Lower leg skin (tissue), 3 donors: ENCODE measurements at regions not wholly inside any gene's neighbourhood (a gene's known extent, or its start where the extent isn't known, plus 50 kb on each side); places are given as distances from the start of the nearest gene placed in this dataset.

Source experiments
- POLR2A ChIP-seq, 2 donors: fragments of 450-650 bp; IDR thresholded peaks; one replicate each; pipeline ENCODE4 v1.6.1; 2016 to 2017; ENCODE audit warnings: antibody characterized with exemption in 2 of 2, mild to moderate bottlenecking in 1 of 2, moderate library complexity in 1 of 2
- TF ChIP-seq, protein P1 (sequence below), 3 donors: fragments of 450-650 bp; IDR thresholded peaks; one replicate each; pipeline ENCODE4 v1.5.1; 2016; ENCODE audit warnings: antibody characterized with exemption in 3 of 3, mild to moderate bottlenecking in 3 of 3, moderate library complexity in 2 of 3

DNA sequence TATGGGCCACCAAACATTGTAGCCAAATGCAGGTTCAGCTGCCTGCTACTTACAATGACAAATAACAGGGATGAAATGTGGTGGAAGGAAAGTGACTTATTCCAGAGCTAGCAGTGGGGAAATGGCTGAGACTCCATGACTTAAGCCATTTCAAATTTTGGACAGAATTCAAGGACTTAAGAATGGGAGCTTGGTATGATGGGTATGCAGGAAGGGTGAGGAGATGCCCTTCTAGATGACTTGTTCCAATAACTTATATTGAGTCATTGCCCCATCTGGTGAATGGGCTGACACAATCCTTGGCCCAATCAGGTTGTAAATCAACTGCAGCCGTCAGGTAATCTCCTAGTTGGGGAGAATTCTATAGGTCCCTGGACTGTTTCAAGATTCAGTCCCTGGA lies 230.7 kb upstream of the SGCD start:
- TF ChIP-seq POLR2A (IDR thresholded peaks at IDR 0.05): no peak
- TF ChIP-seq, protein P1, sequence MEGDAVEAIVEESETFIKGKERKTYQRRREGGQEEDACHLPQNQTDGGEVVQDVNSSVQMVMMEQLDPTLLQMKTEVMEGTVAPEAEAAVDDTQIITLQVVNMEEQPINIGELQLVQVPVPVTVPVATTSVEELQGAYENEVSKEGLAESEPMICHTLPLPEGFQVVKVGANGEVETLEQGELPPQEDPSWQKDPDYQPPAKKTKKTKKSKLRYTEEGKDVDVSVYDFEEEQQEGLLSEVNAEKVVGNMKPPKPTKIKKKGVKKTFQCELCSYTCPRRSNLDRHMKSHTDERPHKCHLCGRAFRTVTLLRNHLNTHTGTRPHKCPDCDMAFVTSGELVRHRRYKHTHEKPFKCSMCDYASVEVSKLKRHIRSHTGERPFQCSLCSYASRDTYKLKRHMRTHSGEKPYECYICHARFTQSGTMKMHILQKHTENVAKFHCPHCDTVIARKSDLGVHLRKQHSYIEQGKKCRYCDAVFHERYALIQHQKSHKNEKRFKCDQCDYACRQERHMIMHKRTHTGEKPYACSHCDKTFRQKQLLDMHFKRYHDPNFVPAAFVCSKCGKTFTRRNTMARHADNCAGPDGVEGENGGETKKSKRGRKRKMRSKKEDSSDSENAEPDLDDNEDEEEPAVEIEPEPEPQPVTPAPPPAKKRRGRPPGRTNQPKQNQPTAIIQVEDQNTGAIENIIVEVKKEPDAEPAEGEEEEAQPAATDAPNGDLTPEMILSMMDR (IDR thresholded peaks at IDR 0.05): no peak
